Left ventricle myocardium superior (tissue), 1 donor: ENCODE measurements at regions not wholly inside any gene's neighbourhood (a gene's known extent, or its start where the extent isn't known, plus 50 kb on each side); places are given as distances from the start of the nearest gene placed in this dataset.

Source experiments
- ATAC-seq: fragments of 200-7000 bp; cut with Tn5 transposase; one replicate; pipeline ENCODE4 v1.9.1; 2020; ENCODE audit warnings: mild to moderate bottlenecking, moderate library complexity
- DNase-seq: peaks from one replicate; pipeline ENCODE4 v3.0.0-alpha.2; 2020
- intact Hi-C: fragments of 100-400 bp; cut with micrococcal nuclease; formaldehyde crosslinking; loops from one replicate; pipeline ENCODE4 v1.11.0; 2022
- donor health status: DM: no; HTN: yes; CAD: no; lungs with severe emphysema.

GRCh38 chr3:128569756-128570155 is 76.8 kb upstream of the GATA2 start:
- intact Hi-C loops, result no loop called here
- DNase-seq (no peak), ATAC-seq (no peak)

DNA sequence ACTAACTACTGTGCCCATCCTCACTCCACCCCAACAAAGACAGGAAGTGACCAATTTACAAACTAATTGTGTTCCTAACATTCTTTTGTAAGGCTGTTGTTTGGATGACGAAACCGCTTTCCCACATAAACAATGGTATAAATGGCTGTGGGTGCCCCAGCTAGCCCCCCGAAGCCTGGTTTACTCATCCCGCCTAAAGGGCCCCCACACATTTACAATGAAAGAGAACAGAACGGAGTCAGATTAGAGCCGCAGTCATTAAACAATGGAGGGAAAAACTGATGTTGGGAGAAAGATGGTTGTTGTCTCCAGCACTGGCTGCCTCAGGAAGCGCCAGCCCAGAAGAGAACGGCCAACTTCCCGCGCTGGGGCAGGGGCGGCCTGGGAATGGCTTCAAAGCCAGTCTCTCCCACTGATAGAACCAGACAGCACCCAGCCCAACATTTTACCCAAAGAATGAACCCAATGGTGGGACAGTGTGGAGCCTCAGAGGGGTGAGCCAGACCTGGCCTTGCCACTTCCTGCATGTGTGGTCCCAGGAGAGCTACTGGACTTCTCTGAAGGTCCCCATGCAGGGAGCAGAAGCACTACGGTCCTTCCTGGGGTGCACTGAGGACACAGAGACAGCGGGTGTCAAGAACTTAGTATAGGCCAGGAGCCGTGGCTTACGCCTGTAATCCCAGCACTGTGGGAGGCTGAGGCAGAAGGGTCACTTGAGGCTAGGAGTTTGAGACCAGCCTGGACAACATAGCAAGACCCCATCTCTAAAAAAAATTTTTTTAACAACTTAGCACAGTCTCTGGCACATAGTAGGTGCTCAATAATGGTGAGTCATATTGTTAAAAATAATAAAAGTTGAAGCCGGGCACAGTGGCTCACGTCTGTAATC is 75.8 kb upstream of the GATA2 start:
- ATAC-seq (no peak), DNase-seq (no peak)
- intact Hi-C loops, result no loop called here

- no peak for DNase-seq
- intact Hi-C loops, result no loop called here
- no peak for ATAC-seq
These were observed 74.8 kb upstream of the GATA2 start for GRCh38 chr3:128567705-128568356.

- ATAC-seq (no peak), DNase-seq (no peak)
- intact Hi-C loops, result no loop called here
These were observed 74.1 kb upstream of the GATA2 start for GRCh38 chr3:128567141-128567540.

DNA sequence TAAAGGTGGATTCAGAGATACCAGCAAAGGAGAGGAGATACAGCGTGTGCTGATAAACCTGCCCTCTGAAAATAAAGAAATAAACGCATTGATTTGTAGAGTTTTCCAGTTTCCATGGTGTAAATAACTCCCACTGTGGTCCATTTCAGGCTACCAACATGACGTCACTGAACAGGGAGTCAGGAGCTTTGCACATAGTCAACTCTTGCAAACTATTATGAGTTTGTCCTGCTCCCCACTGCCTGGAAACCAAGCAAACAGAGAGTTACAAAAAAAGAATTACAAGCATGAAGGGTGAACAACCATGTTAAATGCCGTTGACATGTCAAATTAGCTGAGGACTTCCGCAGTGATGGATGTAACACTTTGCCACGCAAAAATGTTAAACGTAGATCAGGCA is 70.4 kb upstream of the GATA2 start:
- ATAC-seq (no peak), DNase-seq (no peak)
- intact Hi-C loops, result no loop called here

GRCh38 chr3:128561504-128561903 is 68.5 kb upstream of the GATA2 start:
- no peak for ATAC-seq
- intact Hi-C loops, result no loop called here

GRCh38 chr3:128560768-128561167 is 67.8 kb upstream of the GATA2 start:
- intact Hi-C loops, result no loop called here
- ATAC-seq, result no peak
- DNase-seq, result no peak

More at GRCh38 chr3:128561504-128561903, 68.5 kb upstream of the GATA2 start:
- no peak for DNase-seq

DNA sequence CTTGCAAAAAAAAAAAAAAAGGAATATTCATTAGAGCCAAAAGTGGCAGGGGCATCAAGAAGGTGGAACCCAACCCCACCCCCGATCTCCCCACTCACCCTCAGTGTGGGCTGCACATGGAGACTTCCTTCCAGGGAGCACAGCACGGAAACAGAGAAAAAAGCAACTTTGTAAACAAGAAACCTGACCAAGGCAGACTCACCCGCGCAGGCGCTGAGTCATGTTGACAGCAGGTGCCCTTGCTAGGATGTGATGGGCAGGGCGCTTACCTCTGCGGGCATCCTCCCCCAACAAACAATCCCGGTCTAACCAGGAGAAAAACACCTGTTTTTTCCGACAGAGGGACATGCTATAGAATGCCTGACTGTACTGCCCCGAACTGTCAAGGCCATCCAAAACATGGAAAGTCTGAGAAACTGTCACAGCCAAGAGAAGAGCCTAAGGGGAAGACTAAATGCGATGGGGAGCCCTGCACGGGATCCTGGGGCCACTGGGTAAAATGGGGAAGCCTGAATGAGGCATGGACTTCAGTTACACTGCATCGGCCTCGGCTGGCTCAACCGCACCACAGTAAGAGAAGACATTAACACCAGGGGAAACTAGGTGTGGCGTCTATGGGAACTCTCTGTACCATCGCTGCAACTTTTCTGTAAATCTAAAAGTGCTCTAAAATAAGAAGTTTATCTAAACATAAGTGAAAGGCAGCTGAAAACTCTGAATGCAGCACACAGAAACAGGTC is 66.7 kb upstream of the GATA2 start:
- DNase-seq (no peak), ATAC-seq (no peak)
- intact Hi-C loops, result no loop called here

GRCh38 chr3:128557531-128558280 is 64.7 kb upstream of the GATA2 start:
- ATAC-seq (no peak), DNase-seq (no peak)
- intact Hi-C loops, result no loop called here

DNA sequence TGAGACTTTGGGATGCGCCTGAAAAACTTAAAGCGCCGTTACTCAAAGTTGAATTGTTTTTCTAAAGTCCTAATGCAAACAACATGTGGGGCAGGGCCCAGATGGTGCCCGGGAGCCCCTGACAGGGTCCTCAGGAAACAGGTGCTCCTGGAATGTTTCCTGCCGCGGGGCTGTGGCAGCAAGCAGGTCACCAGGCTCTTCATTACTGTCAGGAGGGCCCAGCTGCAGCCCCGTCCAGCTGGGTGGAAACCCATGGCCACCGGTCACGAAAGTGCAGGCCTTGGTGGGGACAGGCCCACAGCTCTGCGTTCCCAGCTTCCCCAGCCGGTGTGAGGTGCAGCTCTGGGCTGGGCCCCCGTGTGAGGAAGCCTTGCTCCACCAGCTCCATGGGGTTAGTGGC is 63.9 kb upstream of the GATA2 start:
- no peak for ATAC-seq
- DNase-seq, result peak; percentile 34
- intact Hi-C loops, result no loop called here

- no peak for ATAC-seq
These were observed 63.4 kb upstream of the GATA2 start for GRCh38 chr3:128556384-128556783.

GRCh38 chr3:128555841-128556240 is 62.8 kb upstream of the GATA2 start:
- ATAC-seq (no peak), DNase-seq (no peak)
- intact Hi-C loops, result no loop called here

More at GRCh38 chr3:128556384-128556783, 63.4 kb upstream of the GATA2 start:
- no peak for DNase-seq
- intact Hi-C loops, result no loop called here

DNA sequence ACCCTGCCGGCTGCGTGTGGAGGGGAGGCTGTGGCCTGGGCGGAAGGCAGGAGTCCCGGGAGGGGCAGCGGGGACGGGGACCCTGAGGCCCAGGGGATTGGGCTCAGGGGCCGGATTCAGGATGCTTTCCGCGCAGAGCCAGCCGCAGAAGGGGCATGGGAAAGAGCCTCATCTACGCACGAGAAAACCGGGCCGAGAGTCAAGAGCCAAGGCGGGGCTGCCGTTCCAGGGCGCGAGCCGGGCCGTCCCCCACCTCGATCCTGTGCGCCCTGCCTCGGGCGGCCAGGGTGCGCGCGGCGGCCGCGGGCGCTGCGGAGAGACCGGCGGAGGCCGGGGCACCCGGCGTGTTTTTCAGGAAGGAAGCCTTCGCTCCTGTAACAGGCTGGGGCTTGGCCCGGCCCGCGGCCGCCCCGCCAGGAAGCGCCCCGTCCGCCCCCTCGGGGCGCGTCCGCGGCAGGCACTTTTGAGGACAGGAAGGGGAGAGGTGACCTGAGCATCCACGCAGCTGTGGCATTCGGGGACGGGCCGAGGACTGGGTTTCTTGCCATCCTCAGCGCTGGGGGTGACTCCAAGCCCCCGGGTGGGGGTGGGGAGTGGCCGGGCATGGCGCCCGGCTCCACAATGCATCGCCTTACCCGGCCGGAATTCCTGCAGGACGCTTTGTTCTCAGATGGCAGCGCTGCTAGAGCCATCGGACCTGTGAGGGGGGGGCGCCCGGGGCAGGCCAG is 62.3 kb upstream of the GATA2 start:
- ATAC-seq (peak; percentile 77), DNase-seq (peak; percentile 71)
- intact Hi-C loops, result no loop called here

DNA sequence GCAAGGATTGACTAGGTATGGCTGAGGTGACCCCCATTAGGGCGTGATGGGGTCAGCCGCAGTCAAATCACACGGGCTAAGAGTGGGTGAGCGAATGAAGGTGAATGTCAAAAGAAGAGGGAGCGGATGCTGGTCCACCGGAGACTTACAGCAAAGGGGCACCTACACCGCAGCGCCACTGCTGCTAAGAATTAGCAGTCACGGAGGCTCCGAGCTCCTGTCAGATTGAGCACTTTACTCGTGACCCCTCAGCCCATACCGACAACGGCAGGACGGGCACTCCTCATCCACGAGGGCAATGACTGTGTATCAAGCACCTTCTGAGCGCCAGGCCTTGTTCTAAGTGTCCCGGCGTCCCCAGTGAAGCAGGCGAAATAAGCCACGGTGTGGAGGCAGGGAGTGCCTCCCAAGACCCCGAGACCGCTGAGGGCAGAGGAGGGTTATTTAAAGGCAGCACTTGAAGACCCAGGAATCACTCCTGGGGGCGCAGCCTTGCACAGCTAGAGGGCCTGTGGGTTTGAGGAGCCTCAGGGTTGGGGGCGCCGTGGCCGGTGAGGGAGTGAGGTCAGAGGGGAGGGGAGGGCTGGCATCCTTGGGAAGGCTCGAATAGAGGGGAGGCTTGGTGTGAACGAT is 61.6 kb upstream of the GATA2 start:
- intact Hi-C loops, result no loop called here
- DNase-seq (no peak), ATAC-seq (no peak)

DNA sequence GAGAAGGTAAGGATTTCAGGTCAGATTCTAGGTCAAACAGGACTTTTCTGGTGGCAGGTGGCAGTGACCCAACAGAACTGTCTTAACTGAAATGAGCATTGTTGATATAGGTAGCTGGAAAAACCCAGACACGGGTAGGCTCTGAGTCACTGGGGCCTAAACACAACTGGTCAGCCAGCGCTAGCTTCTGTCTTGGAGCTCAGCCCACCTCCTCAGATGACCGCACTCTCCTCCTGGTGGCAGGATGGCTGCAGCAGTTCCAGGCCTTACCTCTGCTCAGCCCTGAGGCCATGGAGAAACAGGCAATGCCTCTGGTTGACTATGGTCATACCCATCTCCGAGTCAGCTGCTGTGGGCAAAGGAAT is 61.1 kb upstream of the GATA2 start:
- DNase-seq, result no peak
- intact Hi-C loops, result no loop called here
- no peak for ATAC-seq

GRCh38 chr3:128553560-128553959 is 60.6 kb upstream of the GATA2 start:
- ATAC-seq (no peak), DNase-seq (no peak)
- intact Hi-C loops, result no loop called here

DNA sequence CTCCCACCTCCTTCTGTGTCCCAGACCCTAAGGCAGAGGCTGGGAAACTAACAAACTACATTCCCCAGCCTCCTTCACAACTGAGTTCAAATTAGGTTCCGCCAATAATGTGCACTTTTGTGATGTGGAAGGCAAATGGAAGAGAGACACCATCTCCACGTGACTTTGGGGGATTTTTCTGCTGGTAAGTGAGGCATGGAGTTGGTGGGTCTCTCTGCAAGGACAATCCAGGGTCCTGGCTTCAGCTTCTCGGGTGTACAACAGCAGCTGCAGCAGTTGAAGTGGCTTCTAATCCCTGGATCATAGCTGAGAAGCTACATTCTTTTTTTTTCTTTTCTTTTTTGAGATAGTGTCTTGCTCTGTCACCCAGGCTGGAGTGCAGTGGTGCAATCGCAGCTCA is 58.9 kb upstream of the GATA2 start:
- intact Hi-C loops, result no loop called here
- ATAC-seq, result no peak
- no peak for DNase-seq

- intact Hi-C loops, result no loop called here
- no peak for ATAC-seq
- no peak for DNase-seq
These were observed 58.5 kb upstream of the GATA2 start for GRCh38 chr3:128551451-128551850.
